SK-N-MC (cell line): ENCODE measurements at regions not wholly inside any gene's neighbourhood (a gene's known extent, or its start where the extent isn't known, plus 50 kb on each side); places are given as distances from the start of the nearest gene placed in this dataset.
A peak's percentile ranks its signal among the peaks of the same experiment; 100 is the strongest.

Experiments
- DNase-seq: peaks from one replicate; pipeline ENCODE4 v3.0.0-alpha.2; 2011; ENCODE audit warnings: low read depth, low spot score
- H3K27ac ChIP-seq: fragments of 200-600 bp; sonication (generic); 2 replicates; pipeline ENCODE4 v1.5.1; 2016; ENCODE audit warnings: mixed run types
- H3K36me3 ChIP-seq: fragments of 200-600 bp; sonication (generic); 2 replicates; pipeline ENCODE4 v1.6.1; 2017; ENCODE audit warnings: antibody characterized with exemption, low read length, mixed read lengths; ENCODE audit not compliant: insufficient read depth
- H3K4me3 ChIP-seq: fragments of 200-600 bp; sonication (generic); 2 replicates; pipeline ENCODE4 v1.5.1; 2016
- H3K9ac ChIP-seq: fragments of 200-600 bp; sonication (generic); 2 replicates; pipeline ENCODE4 v1.8.0; 2017; ENCODE audit warnings: mixed run types, mixed read lengths; ENCODE audit not compliant: insufficient read length
- H3K9me3 ChIP-seq: fragments of 200-600 bp; sonication (generic); 2 replicates; pipeline ENCODE4 v1.6.1; 2017; ENCODE audit warnings: low read depth, mild to moderate bottlenecking, antibody characterized with exemption, low read length, moderate library complexity, mixed read lengths
- EZH2 ChIP-seq: fragments of 200-600 bp; sonication (generic); IDR thresholded peaks from one replicate; pipeline ENCODE4 v1.6.1; 2017; ENCODE audit warnings: antibody characterized with exemption
- FOXP2 ChIP-seq: optimal IDR thresholded peaks from 2 replicates; pipeline ENCODE3; 2011; ENCODE audit warnings: mild to moderate bottlenecking, moderate library complexity; ENCODE audit not compliant: insufficient read depth; ENCODE audit errors: extremely low read length, control extremely low read depth
- POLR2AphosphoS5 ChIP-seq: IDR thresholded peaks from 2 replicates; pipeline ENCODE4 v1.6.1; 2012; ENCODE audit warnings: mild to moderate bottlenecking, low read depth, low read length, borderline replicate concordance

DNA sequence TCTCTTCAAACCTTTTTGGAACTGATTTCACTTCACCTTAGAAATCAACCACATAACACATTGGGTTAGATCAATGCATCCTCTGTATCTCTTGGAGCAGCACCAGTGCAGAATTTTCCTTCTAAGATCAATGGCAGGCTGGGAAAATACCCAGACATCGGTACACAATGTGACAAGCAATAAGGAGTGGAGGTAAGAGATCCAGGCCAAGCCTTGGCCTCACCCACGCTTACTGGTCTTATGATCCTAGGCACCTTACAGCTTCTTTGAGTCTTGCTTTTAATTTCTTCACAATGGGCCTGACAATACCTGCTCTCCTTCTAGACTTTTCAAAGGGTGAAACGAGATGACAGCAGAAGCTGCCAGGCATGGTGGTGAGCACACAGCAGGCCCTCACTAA is 232.0 kb downstream of the LACC1 start:
- no peak overlapping the region for H3K27ac ChIP-seq
- no peak for DNase-seq
- no peaks in the 10 kb centered on the region for H3K36me3 ChIP-seq
- no peak overlapping the region for H3K4me3 ChIP-seq
- H3K9me3 ChIP-seq = no peaks in the 10 kb centered on the region
- TF ChIP-seq POLR2AphosphoS5 (no peak), EZH2 (no peak), FOXP2 (no peak)
- no peak overlapping the region for H3K9ac ChIP-seq

DNA sequence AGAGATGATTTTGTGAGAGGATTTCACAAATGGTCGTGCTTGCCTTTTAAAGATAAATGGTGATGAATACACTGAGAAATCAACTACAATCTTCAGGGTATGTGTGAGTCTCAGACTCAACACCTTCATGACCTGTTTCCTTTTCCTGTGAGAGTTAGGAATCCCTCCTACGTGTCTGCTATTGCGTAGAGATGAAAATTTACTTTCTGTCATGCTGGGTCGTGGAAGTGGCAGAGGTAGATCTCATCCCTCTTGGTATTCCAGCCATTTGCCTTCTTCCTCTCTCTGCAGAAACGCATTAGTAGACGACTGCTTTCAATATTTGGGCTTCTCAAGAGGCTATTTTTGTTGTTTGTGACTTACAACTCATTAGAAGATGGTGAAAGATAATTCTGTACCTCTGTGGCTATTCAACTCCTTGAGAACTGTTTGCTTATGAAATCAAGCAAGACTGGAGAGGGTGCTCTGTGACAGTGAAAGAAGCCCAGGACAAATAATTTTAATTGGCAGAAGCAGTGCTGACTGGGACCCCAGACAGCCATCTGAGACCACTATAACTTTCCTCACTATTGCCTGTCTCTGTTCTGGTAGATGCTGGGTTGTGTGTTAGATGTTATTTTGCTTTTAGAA is 233.1 kb downstream of the LACC1 start:
- Histone ChIP-seq H3K4me3 (no peak overlapping the region), H3K27ac (no peak overlapping the region), H3K36me3 (no peaks in the 10 kb centered on the region), H3K9ac (no peak overlapping the region), H3K9me3 (no peaks in the 10 kb centered on the region)
- TF ChIP-seq FOXP2 = no peak
- no peak for DNase-seq

DNA sequence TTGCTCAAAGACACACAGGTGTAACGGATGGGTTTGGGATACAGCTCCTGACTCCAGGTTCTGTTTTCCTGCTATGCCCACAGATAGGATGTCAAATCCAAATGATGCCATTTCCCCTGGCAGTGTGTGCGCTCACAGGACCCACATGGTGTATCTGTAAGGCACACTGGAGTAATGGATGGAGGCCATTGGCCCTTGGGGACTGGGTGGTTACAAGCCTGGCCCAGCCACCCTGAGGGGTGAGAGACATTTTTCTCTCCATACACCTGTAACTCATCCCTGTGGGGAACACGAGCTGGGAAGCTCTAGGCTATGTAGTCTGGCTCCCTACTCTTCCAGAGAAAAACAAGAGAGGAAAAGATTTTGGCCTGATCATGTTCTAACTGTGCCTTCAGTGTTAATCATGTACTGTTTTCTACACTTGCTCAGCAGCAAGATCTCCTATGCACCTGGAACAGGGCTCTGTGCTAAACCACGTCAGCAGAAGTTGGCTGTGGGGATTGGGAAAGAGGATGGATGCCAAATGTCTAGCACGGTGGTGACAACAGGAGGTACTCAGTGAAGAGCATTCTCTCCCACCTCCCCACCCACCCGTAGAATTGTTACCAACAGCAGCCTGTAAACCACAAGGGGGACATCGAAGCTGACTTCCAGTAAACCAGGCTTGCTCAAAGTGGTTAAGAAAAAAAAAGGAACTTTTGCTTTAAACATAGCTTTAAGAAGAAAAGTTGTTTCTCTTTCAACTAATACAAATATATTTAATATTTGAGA is 237.0 kb downstream of the LACC1 start:
- H3K36me3 ChIP-seq = no peaks in the 10 kb centered on the region
- peak overlapping the region; percentile 41 for H3K9ac ChIP-seq
- peak overlapping the region; percentile 40 for H3K4me3 ChIP-seq
- peak overlapping the region; percentile 94 for H3K27ac ChIP-seq
- DNase-seq = no peak
- TF ChIP-seq EZH2 = no peak
- no peak for TF ChIP-seq FOXP2
- no peak for TF ChIP-seq POLR2AphosphoS5
- H3K9me3 ChIP-seq = no peaks in the 10 kb centered on the region

DNA sequence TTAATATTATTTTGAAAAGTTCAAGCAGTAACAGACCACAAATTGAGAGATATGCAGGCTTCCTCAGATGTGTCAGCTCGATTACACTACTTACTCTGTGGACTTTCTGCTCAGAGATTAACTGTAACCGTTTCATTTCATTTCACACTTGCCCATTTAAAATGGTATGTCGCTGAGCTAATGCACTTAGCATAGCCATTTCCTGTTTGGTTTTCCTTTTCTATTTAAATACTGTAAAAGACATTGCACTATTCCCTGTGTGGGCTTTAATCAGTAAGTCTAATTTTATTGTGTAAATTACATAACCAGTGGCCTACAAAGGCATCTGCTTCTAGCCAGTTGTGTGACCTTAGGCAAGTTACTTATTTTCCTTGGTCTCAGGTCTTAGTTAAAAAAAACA is 237.6 kb downstream of the LACC1 start:
- DNase-seq = peak; percentile 81
- Histone ChIP-seq H3K9me3 (no peaks in the 10 kb centered on the region), H3K9ac (peak overlapping the region; percentile 41), H3K4me3 (peak overlapping the region; percentile 40), H3K27ac (peak overlapping the region; percentile 94), H3K36me3 (no peaks in the 10 kb centered on the region)
- TF ChIP-seq POLR2AphosphoS5 (peak; percentile 41; the same call in 1 of the 2 replicates), FOXP2 (no peak), EZH2 (no peak)

DNA sequence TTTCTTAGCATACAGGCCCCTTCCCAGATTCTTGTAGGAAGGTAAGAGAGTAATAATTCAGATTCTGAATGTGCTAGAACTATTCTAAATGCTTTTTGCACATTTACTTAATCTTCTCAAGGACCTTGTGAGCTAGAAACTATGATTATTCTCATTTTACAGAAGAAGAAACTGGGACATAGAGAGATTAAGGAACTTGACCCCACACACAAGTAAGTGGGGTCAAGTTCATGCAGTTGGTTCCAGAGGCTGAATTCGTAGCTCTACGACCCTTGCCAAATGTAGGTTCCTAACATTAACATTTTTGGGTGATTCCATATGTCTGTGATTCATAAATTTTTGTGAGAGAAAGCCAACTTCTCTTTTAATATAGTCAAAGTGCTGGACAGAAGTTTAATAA is 238.1 kb downstream of the LACC1 start:
- DNase-seq = no peak
- Histone ChIP-seq H3K27ac (peak overlapping the region; percentile 94), H3K36me3 (no peaks in the 10 kb centered on the region), H3K4me3 (peak overlapping the region; percentile 40), H3K9me3 (no peaks in the 10 kb centered on the region), H3K9ac (peak overlapping the region; percentile 41)
- TF ChIP-seq POLR2AphosphoS5 (no peak), FOXP2 (no peak), EZH2 (no peak)

DNA sequence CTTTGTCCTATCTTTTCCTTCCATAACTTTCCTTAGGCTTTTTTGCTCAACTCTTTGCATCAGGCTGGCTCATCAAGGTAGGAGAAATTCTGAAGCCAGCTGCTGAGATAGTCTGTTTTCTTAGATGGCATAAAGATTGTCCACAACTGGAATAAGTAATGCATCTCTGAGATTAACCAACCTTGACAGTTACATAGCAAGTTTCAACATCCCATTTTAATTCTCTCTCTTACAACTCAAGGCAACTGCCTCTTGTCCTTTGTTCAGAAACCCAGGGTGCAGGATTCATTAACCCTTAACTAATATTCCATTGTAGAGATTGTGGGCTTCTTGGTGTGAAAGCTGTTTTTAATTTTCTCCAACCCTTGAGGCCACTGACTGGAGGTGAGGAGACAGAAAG is 239.2 kb downstream of the LACC1 start:
- Histone ChIP-seq H3K9me3 (peaks cover 6% of the 10 kb centered on the region; the same call in 1 of the 2 replicates), H3K36me3 (no peaks in the 10 kb centered on the region), H3K9ac (no peak overlapping the region), H3K27ac (no peak overlapping the region), H3K4me3 (no peak overlapping the region)
- no peak for DNase-seq
- TF ChIP-seq EZH2 (no peak), FOXP2 (no peak), POLR2AphosphoS5 (no peak)

DNA sequence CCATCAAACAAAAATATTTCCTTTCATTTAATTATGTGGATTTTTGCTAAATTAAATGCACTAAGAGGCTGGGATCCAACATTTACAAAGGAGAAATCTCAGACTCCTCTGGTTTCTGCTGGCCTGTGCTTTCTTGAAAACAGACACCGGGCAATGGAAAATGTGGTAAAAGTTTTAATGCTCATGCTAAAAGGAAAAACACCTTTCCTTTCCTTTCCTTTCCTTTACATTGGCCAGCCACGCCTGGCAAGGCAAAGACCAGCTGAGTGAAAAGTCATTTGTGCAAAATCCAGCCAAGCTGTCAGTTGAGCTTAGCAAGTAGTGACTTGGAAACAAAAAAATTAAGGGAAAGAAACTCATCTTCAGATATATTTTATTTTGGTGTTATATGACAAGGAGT is 240.3 kb downstream of the LACC1 start:
- no peak overlapping the region for H3K4me3 ChIP-seq
- no peak for DNase-seq
- no peak overlapping the region for H3K27ac ChIP-seq
- no peak for TF ChIP-seq FOXP2
- no peak for TF ChIP-seq EZH2
- no peak for TF ChIP-seq POLR2AphosphoS5
- H3K9me3 ChIP-seq = peaks cover 6% of the 10 kb centered on the region; the same call in 1 of the 2 replicates
- H3K9ac ChIP-seq = no peak overlapping the region
- no peaks in the 10 kb centered on the region for H3K36me3 ChIP-seq

DNA sequence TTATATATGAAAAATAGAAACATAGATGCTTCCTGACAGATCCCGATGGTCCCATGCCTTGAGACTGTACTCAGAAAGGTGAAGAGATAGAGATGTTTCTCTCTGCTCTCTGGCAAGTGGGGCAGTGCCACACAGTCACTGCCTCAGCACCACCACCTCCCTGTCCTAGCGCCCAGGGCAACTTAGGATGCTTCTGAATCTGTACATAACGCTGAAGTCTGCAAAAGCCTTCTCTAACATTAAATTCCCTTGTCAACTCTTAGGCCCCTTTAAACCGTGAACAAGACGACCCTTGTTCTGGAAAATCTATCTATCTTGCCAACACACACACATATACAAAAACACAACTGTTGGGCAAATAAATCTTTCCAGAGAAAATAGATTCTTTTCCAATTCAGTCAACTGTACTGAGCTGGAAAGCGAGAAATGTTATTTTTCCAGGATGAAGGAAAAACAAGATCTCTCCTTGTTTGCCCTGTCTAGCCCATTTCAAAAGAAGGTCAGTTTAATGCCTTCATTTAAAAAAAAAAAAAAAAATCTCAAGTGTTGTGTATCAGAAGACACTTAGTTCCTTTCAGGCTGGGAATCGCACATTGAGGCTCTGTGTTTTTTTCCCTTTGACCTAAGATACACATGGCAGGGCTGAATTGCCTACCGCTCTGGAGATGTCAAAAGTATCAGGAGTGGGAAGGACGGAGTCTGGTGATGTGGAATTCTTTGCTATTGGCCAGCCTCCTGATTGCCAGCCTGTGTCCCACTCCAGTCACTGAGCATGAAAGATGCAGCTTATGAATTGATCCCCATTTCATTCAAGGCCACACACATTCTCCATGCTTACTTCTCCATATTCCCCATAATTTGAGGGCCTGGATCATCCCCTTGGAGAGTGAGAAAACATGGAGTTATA is 241.4 kb downstream of the LACC1 start:
- TF ChIP-seq FOXP2 (no peak), POLR2AphosphoS5 (no peak), EZH2 (no peak)
- Histone ChIP-seq H3K36me3 (no peaks in the 10 kb centered on the region), H3K9ac (no peak overlapping the region), H3K27ac (no peak overlapping the region), H3K4me3 (no peak overlapping the region), H3K9me3 (peaks cover 6% of the 10 kb centered on the region; the same call in 1 of the 2 replicates)
- DNase-seq = no peak
